Upper lobe of left lung (tissue), 4 donors: ENCODE measurements at regions not wholly inside any gene's neighbourhood (a gene's known extent, or its start where the extent isn't known, plus 50 kb on each side); places are given as distances from the start of the nearest gene placed in this dataset.

Experiments
- CTCF ChIP-seq, 6 experiments: fragments of 450-650 bp in 4 of 6; fragments of 200-600 bp in 2 of 6; sonication (generic) in 2 of 6; IDR thresholded peaks; one replicate each; pipeline ENCODE4 v1.5.1; 2016 to 2019; ENCODE audit warnings: antibody characterized with exemption in 6 of 6
- EP300 ChIP-seq, 4 donors: sonication (generic); formaldehyde crosslinking; IDR thresholded peaks; one replicate each; pipeline ENCODE4 v1.5.1; 2017; ENCODE audit warnings: antibody characterized with exemption in 4 of 4, control low read depth in 2 of 4
- POLR2A ChIP-seq, 4 donors: fragments of 450-650 bp; IDR thresholded peaks; one replicate each; pipeline ENCODE4 v1.5.1; 2016 to 2017; ENCODE audit warnings: antibody characterized with exemption in 4 of 4, mild to moderate bottlenecking in 2 of 4
- POLR2AphosphoS5 ChIP-seq, 2 donors: sonication (generic); formaldehyde crosslinking; IDR thresholded peaks; one replicate each; pipeline ENCODE4 v1.5.1; 2017; ENCODE audit warnings: antibody characterized with exemption in 2 of 2

GRCh38 chr15:87209891-87210689 is 1046.4 kb downstream of the NTRK3 start:
- TF ChIP-seq CTCF (IDR thresholded peaks at IDR 0.05) = no peak
- TF ChIP-seq EP300 (IDR thresholded peaks at IDR 0.05) = no peak
- TF ChIP-seq POLR2A (IDR thresholded peaks at IDR 0.05) = no peak
- no peak for TF ChIP-seq POLR2AphosphoS5 (IDR thresholded peaks at IDR 0.05)
